AG09309 (cell line): ENCODE measurements at regions not wholly inside any gene's neighbourhood (a gene's known extent, or its start where the extent isn't known, plus 50 kb on each side); places are given as distances from the start of the nearest gene placed in this dataset.

ENCODE experiments used
- DNase-seq: peaks from one replicate; pipeline ENCODE4 v3.0.0-alpha.2; 2010; ENCODE audit warnings: low read depth
- H3K4me3 ChIP-seq: 2 replicates; pipeline ENCODE4 v1.5.1; 2011; ENCODE audit warnings: mild to moderate bottlenecking, low read depth, low read length, moderate library complexity; ENCODE audit not compliant: control insufficient read depth
- CTCF ChIP-seq: IDR thresholded peaks from 2 replicates; pipeline ENCODE4 v1.5.1; 2011; ENCODE audit warnings: mild to moderate bottlenecking, low read depth, low read length, inconsistent platforms; ENCODE audit not compliant: insufficient read depth, control insufficient read depth; ENCODE audit errors: missing control alignments

GRCh38 chr5:125526966-125527365, 780.5 kb upstream of the ZNF608 start:
- no peak for TF ChIP-seq CTCF
- DNase-seq = no peak
- no peak overlapping the region for H3K4me3 ChIP-seq

- DNase-seq = no peak
- TF ChIP-seq CTCF = no peak
- H3K4me3 ChIP-seq = no peak overlapping the region
Measured at GRCh38 chr5:125528881-125529280, 782.4 kb upstream of the ZNF608 start.

- no peak for TF ChIP-seq CTCF
- H3K4me3 ChIP-seq = no peak overlapping the region
- no peak for DNase-seq
Measured at GRCh38 chr5:125530833-125531615, 784.6 kb upstream of the ZNF608 start.

GRCh38 chr5:125536095-125536494, 789.7 kb upstream of the ZNF608 start:
- DNase-seq = no peak
- H3K4me3 ChIP-seq = no peak overlapping the region
- no peak for TF ChIP-seq CTCF

GRCh38 chr5:125536582-125536981, 790.1 kb upstream of the ZNF608 start:
- DNase-seq = peak; percentile 14
- no peak overlapping the region for H3K4me3 ChIP-seq
- TF ChIP-seq CTCF = no peak

- H3K4me3 ChIP-seq = no peak overlapping the region
- DNase-seq = no peak
- no peak for TF ChIP-seq CTCF
Measured at GRCh38 chr5:125537661-125538060, 791.2 kb upstream of the ZNF608 start.
